H9 (cell line): ENCODE measurements at regions not wholly inside any gene's neighbourhood (a gene's known extent, or its start where the extent isn't known, plus 50 kb on each side); places are given as distances from the start of the nearest gene placed in this dataset.

ENCODE experiments used
- DNase-seq: peaks from one replicate; pipeline ENCODE4 v3.0.0-alpha.2; 2017
- H2AFZ ChIP-seq: one replicate; pipeline ENCODE4 v1.6.1; 2013; ENCODE audit warnings: mild to moderate bottlenecking, low read length, control low read depth, moderate library complexity
- H2AK5ac ChIP-seq: 2 replicates; pipeline ENCODE4 v1.6.1; 2013; ENCODE audit warnings: low read length, control low read depth, mixed read lengths; ENCODE audit not compliant: insufficient read length
- H2BK120ac ChIP-seq: one replicate; pipeline ENCODE4 v1.6.1; 2013; ENCODE audit warnings: low read depth, mild to moderate bottlenecking, low read length, control low read depth, inconsistent platforms; ENCODE audit not compliant: poor library complexity, severe bottlenecking
- H2BK12ac ChIP-seq: 2 replicates; pipeline ENCODE4 v1.6.1; 2013; ENCODE audit warnings: low read length, control low read depth, mixed read lengths, low read depth; ENCODE audit not compliant: insufficient read length
- H2BK15ac ChIP-seq: 2 replicates; pipeline ENCODE4 v1.6.1; 2013; ENCODE audit warnings: low read depth, low read length, control low read depth
- H2BK20ac ChIP-seq: one replicate; pipeline ENCODE4 v1.6.1; 2013; ENCODE audit warnings: low read depth, mild to moderate bottlenecking, low read length, control low read depth, inconsistent platforms; ENCODE audit not compliant: poor library complexity, severe bottlenecking
- H2BK5ac ChIP-seq: 2 replicates; pipeline ENCODE4 v1.6.1; 2013; ENCODE audit warnings: low read length, control low read depth, mixed read lengths; ENCODE audit not compliant: insufficient read length
- H3K14ac ChIP-seq: 2 replicates; pipeline ENCODE4 v1.6.1; 2013; ENCODE audit warnings: low read length, control low read depth; ENCODE audit not compliant: insufficient read depth
- H3K18ac ChIP-seq: 2 replicates; pipeline ENCODE4 v1.6.1; 2013; ENCODE audit warnings: low read depth, mild to moderate bottlenecking, mixed read lengths, low read length, control low read depth; ENCODE audit not compliant: insufficient read length
- H3K23ac ChIP-seq: 2 replicates; pipeline ENCODE4 v1.6.1; 2013; ENCODE audit warnings: low read length, control low read depth, mixed read lengths, low read depth; ENCODE audit not compliant: insufficient read length
- H3K23me2 ChIP-seq: 2 replicates; pipeline ENCODE4 v1.6.1; 2013; ENCODE audit warnings: low read depth, mild to moderate bottlenecking, mixed read lengths, low read length, control low read depth; ENCODE audit not compliant: insufficient read length, poor library complexity, severe bottlenecking
- H3K27ac ChIP-seq: 2 replicates; pipeline ENCODE4 v1.5.1; 2013; ENCODE audit warnings: low read length, control low read depth, mixed read lengths, low read depth; ENCODE audit not compliant: insufficient read length
- H3K27me3 ChIP-seq: 2 replicates; pipeline ENCODE4 v1.6.1; 2013; ENCODE audit warnings: low read length, control low read depth, inconsistent platforms; ENCODE audit not compliant: insufficient read depth
- H3K4ac ChIP-seq: 2 replicates; pipeline ENCODE4 v1.6.1; 2013; ENCODE audit warnings: low read depth, mild to moderate bottlenecking, control low read depth, inconsistent platforms, low read length, moderate library complexity
- H3K4me1 ChIP-seq: 2 replicates; pipeline ENCODE4 v1.6.1; 2013; ENCODE audit warnings: low read length, control low read depth, inconsistent platforms; ENCODE audit not compliant: insufficient read depth
- H3K4me2 ChIP-seq: 2 replicates; pipeline ENCODE4 v1.6.1; 2013; ENCODE audit warnings: low read length, control low read depth, mixed read lengths; ENCODE audit not compliant: insufficient read length, insufficient read depth
- H3K56ac ChIP-seq: 2 replicates; pipeline ENCODE4 v1.6.1; 2013; ENCODE audit warnings: low read depth, mild to moderate bottlenecking, mixed read lengths, low read length, control low read depth; ENCODE audit not compliant: insufficient read length
- H3K79me1 ChIP-seq: 2 replicates; pipeline ENCODE4 v1.6.1; 2013; ENCODE audit warnings: low read depth, mild to moderate bottlenecking, moderate library complexity, low read length, control low read depth, inconsistent platforms; ENCODE audit not compliant: insufficient read depth, poor library complexity, severe bottlenecking
- H3K79me2 ChIP-seq: 2 replicates; pipeline ENCODE4 v1.6.1; 2013; ENCODE audit warnings: low read length, control low read depth, inconsistent platforms; ENCODE audit not compliant: insufficient read depth
- H3K9ac ChIP-seq: 2 replicates; pipeline ENCODE4 v1.6.1; 2013; ENCODE audit warnings: low read length, control low read depth, mixed read lengths; ENCODE audit not compliant: insufficient read length; ENCODE audit errors: extremely low read depth
- H3K9me3 ChIP-seq: one replicate; pipeline ENCODE4 v1.6.1; 2013; ENCODE audit warnings: low read depth, low read length, inconsistent platforms; ENCODE audit not compliant: control insufficient read depth
- H3T11ph ChIP-seq: one replicate; pipeline ENCODE4 v1.6.1; 2013; ENCODE audit warnings: mild to moderate bottlenecking, low read length, control low read depth, inconsistent platforms
- H4K20me1 ChIP-seq: one replicate; pipeline ENCODE4 v1.6.1; 2013; ENCODE audit not compliant: control insufficient read depth, insufficient read length, insufficient read depth
- H4K5ac ChIP-seq: 2 replicates; pipeline ENCODE4 v1.6.1; 2013; ENCODE audit warnings: low read depth, mild to moderate bottlenecking, mixed read lengths, low read length, control low read depth; ENCODE audit not compliant: insufficient read length
- H4K8ac ChIP-seq: replicated peaks from 2 replicates; pipeline ENCODE4 v1.6.1; 2013; ENCODE audit warnings: low read length, control low read depth, mixed read lengths, low read depth; ENCODE audit not compliant: insufficient read length
- H4K91ac ChIP-seq: 2 replicates; pipeline ENCODE4 v1.6.1; 2013; ENCODE audit warnings: low read depth, mild to moderate bottlenecking, moderate library complexity, mixed read lengths, low read length, control low read depth; ENCODE audit not compliant: insufficient read length
- H3K27ac Mint-ChIP-seq, 3 experiments: 2 replicates in 2 of 3; 3 replicates in 1 of 3; pipeline ENCODE4 v1.8.0; 2020 to 2021; ENCODE audit warnings: mixed read lengths in 3 of 3, mild to moderate bottlenecking in 1 of 3, moderate library complexity in 1 of 3
- H3K27me3 Mint-ChIP-seq: 2 replicates; pipeline ENCODE4 v1.8.0; 2021; ENCODE audit warnings: low read depth, mild to moderate bottlenecking, moderate library complexity, mixed read lengths
- H3K36me3 Mint-ChIP-seq, 3 experiments: 2 replicates in 2 of 3; 3 replicates in 1 of 3; pipeline ENCODE4 v1.8.0; 2020 to 2021; ENCODE audit warnings: low read depth in 3 of 3, mixed read lengths in 3 of 3; ENCODE audit not compliant: insufficient read depth in 1 of 3
- H3K4me1 Mint-ChIP-seq, 2 experiments: 2 replicates each; pipeline ENCODE4 v1.8.0; 2020; ENCODE audit warnings: mixed read lengths in 2 of 2
- H3K4me3 Mint-ChIP-seq, 2 experiments: 2 replicates in 1 of 2; 3 replicates in 1 of 2; pipeline ENCODE4 v1.8.0; 2020 to 2021; ENCODE audit warnings: mild to moderate bottlenecking in 2 of 2, mixed read lengths in 2 of 2, moderate library complexity in 1 of 2
- H3K9me3 Mint-ChIP-seq, 2 experiments: 2 replicates in 1 of 2; 3 replicates in 1 of 2; pipeline ENCODE4 v1.8.0; 2020; ENCODE audit warnings: mild to moderate bottlenecking in 2 of 2, mixed read lengths in 2 of 2, moderate library complexity in 1 of 2
- WGBS: extraction: QIAGEN DNeasy Blood & Tissue Kit; methylation state at CpG from one replicate; pipeline ENCODE4 v1.1.7; 2013; ENCODE audit warnings: missing lambda C conversion rate, low lambda C conversion rate, mixed read lengths; ENCODE audit not compliant: insufficient read length; ENCODE audit errors: extremely low coverage; 5-methylcytosine and 5-hydroxymethylcytosine counted together
- TF ChIP-seq, protein P1 (sequence below): fragments of 200-600 bp; sonication (generic); conservative IDR thresholded peaks from 3 replicates; pipeline ENCODE4 v1.8.0; 2021; ENCODE audit warnings: antibody characterized with exemption, mild to moderate bottlenecking

GRCh38 chr6:140040396-140040795 lies 665.9 kb upstream of the CITED2 start:
- Histone ChIP-seq H2BK12ac (no peak overlapping the region), H3K9ac (no peak overlapping the region), H3K23ac (no peak overlapping the region), H3K56ac (no peak overlapping the region), H2BK20ac (no peak overlapping the region), H2AFZ (no peak overlapping the region), H3K4me1 (no peaks in the 10 kb centered on the region), H4K20me1 (no peaks in the 10 kb centered on the region), H2AK5ac (no peak overlapping the region), H3K79me1 (no peaks in the 10 kb centered on the region), H2BK5ac (no peak overlapping the region), H3K4ac (no peak overlapping the region), H3K23me2 (no peaks in the 10 kb centered on the region), H3K18ac (no peak overlapping the region), H2BK120ac (no peak overlapping the region), H3T11ph (no peak overlapping the region), H3K27ac (no peak overlapping the region), H3K9me3 (no peaks in the 10 kb centered on the region), H4K5ac (no peak overlapping the region), H3K14ac (no peak overlapping the region), H4K91ac (no peak overlapping the region), H3K4me2 (no peak overlapping the region), H3K27me3 (no peaks in the 10 kb centered on the region), H2BK15ac (no peak overlapping the region), H4K8ac (no peak overlapping the region), H3K79me2 (no peaks in the 10 kb centered on the region)
- H3K27me3 Mint-ChIP-seq: no peaks in the 10 kb centered on the region
- no peak for DNase-seq
- no peak overlapping the region for H3K4me3 Mint-ChIP-seq
- peaks cover 0 to 3% of the 10 kb centered on the region in 2 experiments; a peak in 3 of 5 replicates for H3K9me3 Mint-ChIP-seq
- H3K27ac Mint-ChIP-seq: no peak overlapping the region
- peaks cover 0 to 12% (median 0%) of the 10 kb centered on the region in 3 experiments; a peak in 3 of 7 replicates for H3K36me3 Mint-ChIP-seq
- no CpG with 5 or more reads among the region's 1 CpG for WGBS
- TF ChIP-seq, protein P1, sequence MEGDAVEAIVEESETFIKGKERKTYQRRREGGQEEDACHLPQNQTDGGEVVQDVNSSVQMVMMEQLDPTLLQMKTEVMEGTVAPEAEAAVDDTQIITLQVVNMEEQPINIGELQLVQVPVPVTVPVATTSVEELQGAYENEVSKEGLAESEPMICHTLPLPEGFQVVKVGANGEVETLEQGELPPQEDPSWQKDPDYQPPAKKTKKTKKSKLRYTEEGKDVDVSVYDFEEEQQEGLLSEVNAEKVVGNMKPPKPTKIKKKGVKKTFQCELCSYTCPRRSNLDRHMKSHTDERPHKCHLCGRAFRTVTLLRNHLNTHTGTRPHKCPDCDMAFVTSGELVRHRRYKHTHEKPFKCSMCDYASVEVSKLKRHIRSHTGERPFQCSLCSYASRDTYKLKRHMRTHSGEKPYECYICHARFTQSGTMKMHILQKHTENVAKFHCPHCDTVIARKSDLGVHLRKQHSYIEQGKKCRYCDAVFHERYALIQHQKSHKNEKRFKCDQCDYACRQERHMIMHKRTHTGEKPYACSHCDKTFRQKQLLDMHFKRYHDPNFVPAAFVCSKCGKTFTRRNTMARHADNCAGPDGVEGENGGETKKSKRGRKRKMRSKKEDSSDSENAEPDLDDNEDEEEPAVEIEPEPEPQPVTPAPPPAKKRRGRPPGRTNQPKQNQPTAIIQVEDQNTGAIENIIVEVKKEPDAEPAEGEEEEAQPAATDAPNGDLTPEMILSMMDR: no peak
- peaks cover 4 to 6% of the 10 kb centered on the region in 2 experiments; a peak in 3 of 4 replicates for H3K4me1 Mint-ChIP-seq
